SK-N-SH (cell line): ENCODE measurements at regions not wholly inside any gene's neighbourhood (a gene's known extent, or its start where the extent isn't known, plus 50 kb on each side); places are given as distances from the start of the nearest gene placed in this dataset.
"Not testable (repeated sequence)": the region's sequence is repeated elsewhere in the genome, so short reads cannot be mapped to it uniquely, and the experiment has no call there.

Source experiments
- CTCF ChIA-PET: fragments of 300-600, 350-600 bp; formaldehyde crosslinking; extraction: SDS; loops from one replicate; lab custom pipeline; 2021; lab: Yijun Ruan, JAX
- POLR2A ChIA-PET: fragments of 350-600 bp; sonication (Branson Sonifier 250); formaldehyde crosslinking; extraction: SDS; loops from one replicate; lab custom pipeline; 2020; ENCODE audit warnings: antibody characterized with exemption, inconsistent platforms; lab: Yijun Ruan, JAX
- DNase-seq: peaks from one replicate; pipeline ENCODE4 v3.0.0; 2012
- H2AFZ ChIP-seq: fragments of 200-600 bp; sonication (generic); 2 replicates; pipeline ENCODE4 v1.8.1; 2016; ENCODE audit warnings: antibody characterized with exemption, mild to moderate bottlenecking, low read depth
- H3F3A ChIP-seq: fragments of 200-600 bp; sonication (generic); replicated peaks from 2 replicates; pipeline ENCODE3; 2016; ENCODE audit warnings: antibody characterized with exemption, mild to moderate bottlenecking; ENCODE audit not compliant: insufficient read depth
- H3K27ac ChIP-seq, 2 experiments: fragments of 200-500 bp in 1 of 2; fragments of 200-600 bp in 1 of 2; sonication (Bioruptor generic) in 1 of 2; sonication (generic), shearing (Covaris generic) in 1 of 2; 2 replicates each; pipeline versions ENCODE4 v1.5.1 to v1.6.1; 2014 to 2016; ENCODE audit warnings: low read depth in 2 of 2, inconsistent platforms in 1 of 2, low read length in 1 of 2, mild to moderate bottlenecking in 1 of 2, mixed read lengths in 1 of 2
- H3K27me3 ChIP-seq: fragments of 200-600 bp; sonication (generic), shearing (Covaris generic); 2 replicates; pipeline ENCODE4 v1.6.1; 2016; ENCODE audit warnings: mixed run types; ENCODE audit not compliant: insufficient read depth
- H3K36me3 ChIP-seq, 2 experiments: fragments of 200-500 bp in 1 of 2; fragments of 200-600 bp in 1 of 2; sonication (Bioruptor generic) in 1 of 2; sonication (generic) in 1 of 2; replicated peaks in 1 of 2; 2 replicates each; pipeline versions ENCODE3 to v1.5.1; 2014 to 2016; ENCODE audit warnings: low read length in 1 of 2, mild to moderate bottlenecking in 1 of 2; ENCODE audit not compliant: insufficient read depth in 2 of 2, control insufficient read depth in 1 of 2
- H3K4me1 ChIP-seq, 2 experiments: fragments of 200-500 bp in 1 of 2; fragments of 200-600 bp in 1 of 2; sonication (Bioruptor generic) in 1 of 2; sonication (generic), shearing (Covaris generic) in 1 of 2; 2 replicates each; pipeline versions ENCODE4 v1.5.1 to v1.6.1; 2014 to 2016; ENCODE audit warnings: low read depth in 1 of 2, low read length in 1 of 2, mixed run types in 1 of 2; ENCODE audit not compliant: insufficient read depth in 2 of 2, control insufficient read depth in 1 of 2
- H3K4me2 ChIP-seq: fragments of 200-600 bp; sonication (generic), shearing (Covaris generic); 2 replicates; pipeline ENCODE4 v1.6.1; 2017; ENCODE audit warnings: mixed run types
- H3K4me3 ChIP-seq, 2 experiments: fragments of 200-500 bp in 1 of 2; fragments of 200-600 bp in 1 of 2; sonication (Bioruptor generic) in 1 of 2; sonication (generic), shearing (Covaris generic) in 1 of 2; 2 replicates each; pipeline versions ENCODE4 v1.5.1 to v1.8.1; 2014 to 2016; ENCODE audit warnings: low read depth in 2 of 2, inconsistent platforms in 1 of 2, low read length in 1 of 2, mild to moderate bottlenecking in 1 of 2, mixed read lengths in 1 of 2, moderate library complexity in 1 of 2
- H3K79me2 ChIP-seq: fragments of 200-600 bp; sonication (generic); 2 replicates; pipeline ENCODE4 v1.8.1; 2017; ENCODE audit warnings: mild to moderate bottlenecking; ENCODE audit not compliant: insufficient read depth
- H3K9ac ChIP-seq: fragments of 200-600 bp; sonication (generic); 2 replicates; pipeline ENCODE4 v1.6.1; 2017; ENCODE audit warnings: mixed run types
- H3K9me2 ChIP-seq: fragments of 200-600 bp; sonication (generic); 2 replicates; pipeline ENCODE4 v1.6.1; 2017; ENCODE audit warnings: mixed run types
- H3K9me3 ChIP-seq: fragments of 200-600 bp; sonication (generic); 2 replicates; pipeline ENCODE4 v1.6.1; 2017; ENCODE audit warnings: mixed run types, mild to moderate bottlenecking, moderate library complexity
- H4K20me1 ChIP-seq: fragments of 200-600 bp; sonication (generic); 2 replicates; pipeline ENCODE4 v1.6.1; 2017; ENCODE audit warnings: mild to moderate bottlenecking, mixed run types; ENCODE audit not compliant: insufficient read depth
- CTCF ChIP-seq: fragments of 200-600 bp; sonication (generic); IDR thresholded peaks from 2 replicates; pipeline ENCODE4 v1.6.1; 2017; ENCODE audit warnings: antibody characterized with exemption, mild to moderate bottlenecking, moderate library complexity
- ELF1 ChIP-seq: IDR thresholded peaks from 2 replicates; pipeline ENCODE4 v1.4.0; 2012
- EP300 ChIP-seq, 2 experiments: IDR thresholded peaks; 2 replicates each; pipeline versions ENCODE4 v1.4.0 to v1.6.1; 2012; ENCODE audit warnings: borderline replicate concordance in 1 of 2, low read depth in 1 of 2, low read length in 1 of 2
- FOXM1 ChIP-seq: IDR thresholded peaks from 2 replicates; pipeline ENCODE4 v1.4.0; 2012; ENCODE audit warnings: low read depth, mild to moderate bottlenecking
- GABPA ChIP-seq: IDR thresholded peaks from 2 replicates; pipeline ENCODE4 v1.4.0; 2012; ENCODE audit warnings: low read depth, mild to moderate bottlenecking
- GATA2 ChIP-seq: sonication (generic); formaldehyde crosslinking; IDR thresholded peaks from 2 replicates; pipeline ENCODE4 v1.5.0; 2020; ENCODE audit warnings: mild to moderate bottlenecking, missing genetic modification reagents
- IRF3 ChIP-seq: fragments of 150-350 bp; IDR thresholded peaks from 2 replicates; pipeline ENCODE4 v1.6.1; 2016; ENCODE audit warnings: mild to moderate bottlenecking, low read depth, low read length
- MXI1 ChIP-seq: IDR thresholded peaks from 2 replicates; pipeline ENCODE4 v1.6.1; 2012; ENCODE audit warnings: mild to moderate bottlenecking, low read depth, low read length, improper control_type of control experiment
- NFIC ChIP-seq: IDR thresholded peaks from 2 replicates; pipeline ENCODE4 v1.4.0; 2012; ENCODE audit warnings: borderline replicate concordance
- NRF1 ChIP-seq: IDR thresholded peaks from 2 replicates; pipeline ENCODE4 v1.6.1; 2012; ENCODE audit warnings: low read depth, mild to moderate bottlenecking, low read length
- RAD21 ChIP-seq: IDR thresholded peaks from 2 replicates; pipeline ENCODE4 v1.6.1; 2012; ENCODE audit warnings: mild to moderate bottlenecking, low read length
- RXRA ChIP-seq: IDR thresholded peaks from 2 replicates; pipeline ENCODE4 v1.4.0; 2012; ENCODE audit warnings: low read depth, mild to moderate bottlenecking, borderline replicate concordance
- SIN3A ChIP-seq: IDR thresholded peaks from 2 replicates; pipeline ENCODE4 v1.6.1; 2012; ENCODE audit warnings: low read depth, mild to moderate bottlenecking, low read length, moderate library complexity, borderline replicate concordance
- SMC3 ChIP-seq: IDR thresholded peaks from 2 replicates; pipeline ENCODE4 v1.6.1; 2012; ENCODE audit warnings: low read depth, low read length, improper control_type of control experiment
- TAF1 ChIP-seq: IDR thresholded peaks from 2 replicates; pipeline ENCODE4 v1.6.1; 2012; ENCODE audit warnings: low read depth, mild to moderate bottlenecking, low read length, moderate library complexity, borderline replicate concordance
- TEAD4 ChIP-seq: IDR thresholded peaks from 2 replicates; pipeline ENCODE4 v1.4.0; 2012; ENCODE audit warnings: mild to moderate bottlenecking, borderline replicate concordance; ENCODE audit not compliant: insufficient read depth
- USF2 ChIP-seq: fragments of 150-350 bp; IDR thresholded peaks from 2 replicates; pipeline ENCODE4 v1.6.1; 2017; ENCODE audit warnings: antibody characterized with exemption, low read length, low read depth, borderline replicate concordance
- WGBS: methylation state at CpG from one replicate; pipeline ENCODE4 v1.1.6; 2017; ENCODE audit warnings: low lambda C conversion rate; 5-methylcytosine and 5-hydroxymethylcytosine counted together
- TF ChIP-seq, protein P1 (sequence below): IDR thresholded peaks from 2 replicates; pipeline ENCODE4 v1.4.0; 2012; ENCODE audit warnings: low read depth
- TF ChIP-seq, protein P2 (sequence below): IDR thresholded peaks from 2 replicates; pipeline ENCODE4 v1.4.0; 2012; ENCODE audit warnings: low read depth, borderline replicate concordance
- TF ChIP-seq, protein P3 (sequence below): IDR thresholded peaks from 2 replicates; pipeline ENCODE4 v1.6.1; 2012; ENCODE audit warnings: mild to moderate bottlenecking, low read depth, low read length, moderate library complexity

GRCh38 chr6:56720882-56721281 lies 78.2 kb upstream of the DST start:
- Histone ChIP-seq H3K9me3 (no peaks in the 10 kb centered on the region), H3K4me2 (no peak overlapping the region), H3K9me2 (no peaks in the 10 kb centered on the region), H3K27ac (no peak overlapping the region), H4K20me1 (peaks cover 9% of the 10 kb centered on the region; the same call in 1 of the 2 replicates), H3K4me3 (no peak overlapping the region), H3K79me2 (peaks cover 100% of the 10 kb centered on the region), H3K36me3 (peaks cover 3 to 11% of the 10 kb centered on the region in 2 experiments), H3F3A (peaks cover 31% of the 10 kb centered on the region), H3K27me3 (no peaks in the 10 kb centered on the region), H3K4me1 (peaks cover 4 to 34% of the 10 kb centered on the region in 2 experiments), H2AFZ (no peak overlapping the region), H3K9ac (no peak overlapping the region)
- DNase-seq: no peak
- no peak for TF ChIP-seq GABPA
- TF ChIP-seq, protein P1, sequence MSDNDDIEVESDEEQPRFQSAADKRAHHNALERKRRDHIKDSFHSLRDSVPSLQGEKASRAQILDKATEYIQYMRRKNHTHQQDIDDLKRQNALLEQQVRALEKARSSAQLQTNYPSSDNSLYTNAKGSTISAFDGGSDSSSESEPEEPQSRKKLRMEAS: no peak
- TF ChIP-seq TAF1: no peak
- no peak for TF ChIP-seq MXI1
- no peak for TF ChIP-seq SIN3A
- TF ChIP-seq CTCF: no peak
- no peak for TF ChIP-seq NRF1
- no peak for TF ChIP-seq EP300 (IDR thresholded peaks at IDR 0.05; ENCODE audit: borderline replicate concordance in 1 of 2, low read depth in 1 of 2, low read length in 1 of 2)
- TF ChIP-seq GATA2 (CRISPR knock-in tag): no peak
- no peak for TF ChIP-seq FOXM1
- no peak for TF ChIP-seq ELF1
- no peak for TF ChIP-seq USF2
- no peak for TF ChIP-seq TEAD4
- TF ChIP-seq NFIC: no peak
- TF ChIP-seq IRF3: no peak
- no peak for TF ChIP-seq RXRA
- no peak for TF ChIP-seq RAD21
- TF ChIP-seq, protein P2, sequence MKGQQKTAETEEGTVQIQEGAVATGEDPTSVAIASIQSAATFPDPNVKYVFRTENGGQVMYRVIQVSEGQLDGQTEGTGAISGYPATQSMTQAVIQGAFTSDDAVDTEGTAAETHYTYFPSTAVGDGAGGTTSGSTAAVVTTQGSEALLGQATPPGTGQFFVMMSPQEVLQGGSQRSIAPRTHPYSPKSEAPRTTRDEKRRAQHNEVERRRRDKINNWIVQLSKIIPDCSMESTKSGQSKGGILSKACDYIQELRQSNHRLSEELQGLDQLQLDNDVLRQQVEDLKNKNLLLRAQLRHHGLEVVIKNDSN: no peak
- TF ChIP-seq SMC3: no peak
- TF ChIP-seq, protein P3, sequence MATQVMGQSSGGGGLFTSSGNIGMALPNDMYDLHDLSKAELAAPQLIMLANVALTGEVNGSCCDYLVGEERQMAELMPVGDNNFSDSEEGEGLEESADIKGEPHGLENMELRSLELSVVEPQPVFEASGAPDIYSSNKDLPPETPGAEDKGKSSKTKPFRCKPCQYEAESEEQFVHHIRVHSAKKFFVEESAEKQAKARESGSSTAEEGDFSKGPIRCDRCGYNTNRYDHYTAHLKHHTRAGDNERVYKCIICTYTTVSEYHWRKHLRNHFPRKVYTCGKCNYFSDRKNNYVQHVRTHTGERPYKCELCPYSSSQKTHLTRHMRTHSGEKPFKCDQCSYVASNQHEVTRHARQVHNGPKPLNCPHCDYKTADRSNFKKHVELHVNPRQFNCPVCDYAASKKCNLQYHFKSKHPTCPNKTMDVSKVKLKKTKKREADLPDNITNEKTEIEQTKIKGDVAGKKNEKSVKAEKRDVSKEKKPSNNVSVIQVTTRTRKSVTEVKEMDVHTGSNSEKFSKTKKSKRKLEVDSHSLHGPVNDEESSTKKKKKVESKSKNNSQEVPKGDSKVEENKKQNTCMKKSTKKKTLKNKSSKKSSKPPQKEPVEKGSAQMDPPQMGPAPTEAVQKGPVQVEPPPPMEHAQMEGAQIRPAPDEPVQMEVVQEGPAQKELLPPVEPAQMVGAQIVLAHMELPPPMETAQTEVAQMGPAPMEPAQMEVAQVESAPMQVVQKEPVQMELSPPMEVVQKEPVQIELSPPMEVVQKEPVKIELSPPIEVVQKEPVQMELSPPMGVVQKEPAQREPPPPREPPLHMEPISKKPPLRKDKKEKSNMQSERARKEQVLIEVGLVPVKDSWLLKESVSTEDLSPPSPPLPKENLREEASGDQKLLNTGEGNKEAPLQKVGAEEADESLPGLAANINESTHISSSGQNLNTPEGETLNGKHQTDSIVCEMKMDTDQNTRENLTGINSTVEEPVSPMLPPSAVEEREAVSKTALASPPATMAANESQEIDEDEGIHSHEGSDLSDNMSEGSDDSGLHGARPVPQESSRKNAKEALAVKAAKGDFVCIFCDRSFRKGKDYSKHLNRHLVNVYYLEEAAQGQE: no peak
- WGBS: 85% methylated on average over 4 of the region's 25 CpGs
- CTCF ChIA-PET: no interaction called here
- POLR2A ChIA-PET: no interaction called here

- H3K9me3 ChIP-seq, H4K20me1 ChIP-seq, H3K27ac ChIP-seq, H3K9ac ChIP-seq, CTCF ChIA-PET, POLR2A ChIA-PET, H3K4me2 ChIP-seq, DNase-seq, H3K27me3 ChIP-seq, H3K4me3 ChIP-seq, H2AFZ ChIP-seq, H3K9me2 ChIP-seq: not testable (repeated sequence)
- 100% methylated on average over 4 of the region's 4 CpGs for WGBS
- peaks cover 9 to 36% of the 10 kb centered on the region in 2 experiments for H3K4me1 ChIP-seq
- peaks cover 3 to 11% of the 10 kb centered on the region in 2 experiments for H3K36me3 ChIP-seq
- peaks cover 99% of the 10 kb centered on the region for H3K79me2 ChIP-seq
- peaks cover 34% of the 10 kb centered on the region for H3F3A ChIP-seq
These were observed 77.5 kb upstream of the DST start for GRCh38 chr6:56720202-56720601.
